ENCODE measurements at regions not wholly inside any gene's neighbourhood (a gene's known extent, or its start where the extent isn't known, plus 50 kb on each side); places are given as distances from the start of the nearest gene placed in this dataset.

- TF ChIP-seq CTCF (IDR thresholded peaks at IDR 0.05), result no peak
- no peak for TF ChIP-seq POLR2A (IDR thresholded peaks at IDR 0.05)
Measured at GRCh38 chr1:192462616-192463015, 113.0 kb upstream of the RGS1 start.

All from Peyer's patch (tissue), 4 donors.